ENCODE measurements at regions not wholly inside any gene's neighbourhood (a gene's known extent, or its start where the extent isn't known, plus 50 kb on each side); places are given as distances from the start of the nearest gene placed in this dataset.

- TF ChIP-seq GATA3 (IDR thresholded peaks at IDR 0.05; ENCODE audit: low read depth, low read length) (no peak), GATA2 (IDR thresholded peaks at IDR 0.05; ENCODE audit: low read depth, low read length) (no peak)
These were observed 108.7 kb downstream of the DISP1 start for GRCh38 chr1:222923506-222923905.

- no peak for TF ChIP-seq GATA3 (IDR thresholded peaks at IDR 0.05; ENCODE audit: low read depth, low read length)
- TF ChIP-seq GATA2 (IDR thresholded peaks at IDR 0.05; ENCODE audit: low read depth, low read length) = no peak
These were observed 109.4 kb downstream of the DISP1 start for GRCh38 chr1:222924136-222924706.

GRCh38 chr1:222926566-222926965 lies 111.7 kb downstream of the DISP1 start:
- TF ChIP-seq GATA2 (IDR thresholded peaks at IDR 0.05; ENCODE audit: low read depth, low read length) (no peak), GATA3 (IDR thresholded peaks at IDR 0.05; ENCODE audit: low read depth, low read length) (no peak)

- no peak for TF ChIP-seq GATA3 (IDR thresholded peaks at IDR 0.05; ENCODE audit: low read depth, low read length)
- no peak for TF ChIP-seq GATA2 (IDR thresholded peaks at IDR 0.05; ENCODE audit: low read depth, low read length)
These were observed 112.2 kb downstream of the DISP1 start for GRCh38 chr1:222927031-222927430.

GRCh38 chr1:222928212-222928611 lies 113.4 kb downstream of the DISP1 start:
- no peak for TF ChIP-seq GATA2 (IDR thresholded peaks at IDR 0.05; ENCODE audit: low read depth, low read length)
- TF ChIP-seq GATA3 (IDR thresholded peaks at IDR 0.05; ENCODE audit: low read depth, low read length) = no peak

GRCh38 chr1:222930070-222930469 lies 115.2 kb downstream of the DISP1 start:
- TF ChIP-seq GATA2 (IDR thresholded peaks at IDR 0.05; ENCODE audit: low read depth, low read length) (no peak), GATA3 (IDR thresholded peaks at IDR 0.05; ENCODE audit: low read depth, low read length) (no peak)

GRCh38 chr1:222931023-222931422 lies 116.2 kb downstream of the DISP1 start:
- TF ChIP-seq GATA2 (IDR thresholded peaks at IDR 0.05; ENCODE audit: low read depth, low read length) (no peak), GATA3 (IDR thresholded peaks at IDR 0.05; ENCODE audit: low read depth, low read length) (no peak)

- TF ChIP-seq GATA2 (IDR thresholded peaks at IDR 0.05; ENCODE audit: low read depth, low read length) (no peak), GATA3 (IDR thresholded peaks at IDR 0.05; ENCODE audit: low read depth, low read length) (no peak)
These were observed 118.4 kb downstream of the DISP1 start for GRCh38 chr1:222933273-222933672.

- TF ChIP-seq GATA2 (IDR thresholded peaks at IDR 0.05; ENCODE audit: low read depth, low read length) (no peak), GATA3 (IDR thresholded peaks at IDR 0.05; ENCODE audit: low read depth, low read length) (no peak)
These were observed 120.5 kb downstream of the DISP1 start for GRCh38 chr1:222935239-222935900.

GRCh38 chr1:222936042-222936441 lies 121.2 kb downstream of the DISP1 start:
- TF ChIP-seq GATA3 (IDR thresholded peaks at IDR 0.05; ENCODE audit: low read depth, low read length) = no peak
- TF ChIP-seq GATA2 (IDR thresholded peaks at IDR 0.05; ENCODE audit: low read depth, low read length) = no peak

- TF ChIP-seq GATA2 (IDR thresholded peaks at IDR 0.05; ENCODE audit: low read depth, low read length) (no peak), GATA3 (IDR thresholded peaks at IDR 0.05; ENCODE audit: low read depth, low read length) (no peak)
These were observed 124.1 kb downstream of the DISP1 start for GRCh38 chr1:222938986-222939385.

- TF ChIP-seq GATA3 (IDR thresholded peaks at IDR 0.05; ENCODE audit: low read depth, low read length) (no peak), GATA2 (IDR thresholded peaks at IDR 0.05; ENCODE audit: low read depth, low read length) (no peak)
These were observed 125.3 kb downstream of the DISP1 start for GRCh38 chr1:222940095-222940494.

GRCh38 chr1:222940906-222941305 lies 126.1 kb downstream of the DISP1 start:
- TF ChIP-seq GATA2 (IDR thresholded peaks at IDR 0.05; ENCODE audit: low read depth, low read length) (no peak), GATA3 (IDR thresholded peaks at IDR 0.05; ENCODE audit: low read depth, low read length) (no peak)

- TF ChIP-seq GATA3 (IDR thresholded peaks at IDR 0.05; ENCODE audit: low read depth, low read length) (no peak), GATA2 (IDR thresholded peaks at IDR 0.05; ENCODE audit: low read depth, low read length) (no peak)
These were observed 126.6 kb downstream of the DISP1 start for GRCh38 chr1:222941425-222941824.

- TF ChIP-seq GATA2 (IDR thresholded peaks at IDR 0.05; ENCODE audit: low read depth, low read length) (no peak), GATA3 (IDR thresholded peaks at IDR 0.05; ENCODE audit: low read depth, low read length) (no peak)
These were observed 131.6 kb downstream of the DISP1 start for GRCh38 chr1:222946436-222946835.
